Lower leg skin (tissue), 3 donors: ENCODE measurements at regions not wholly inside any gene's neighbourhood (a gene's known extent, or its start where the extent isn't known, plus 50 kb on each side); places are given as distances from the start of the nearest gene placed in this dataset.

Source experiments
- CTCF ChIP-seq, 3 donors: fragments of 450-650 bp; IDR thresholded peaks; one replicate each; pipeline ENCODE4 v1.5.1; 2016; ENCODE audit warnings: antibody characterized with exemption in 3 of 3, mild to moderate bottlenecking in 3 of 3, moderate library complexity in 2 of 3
- POLR2A ChIP-seq, 2 donors: fragments of 450-650 bp; IDR thresholded peaks; one replicate each; pipeline ENCODE4 v1.6.1; 2016 to 2017; ENCODE audit warnings: antibody characterized with exemption in 2 of 2, mild to moderate bottlenecking in 1 of 2, moderate library complexity in 1 of 2

GRCh38 chr22:26994801-26995200 lies 337.4 kb downstream of the MIAT start:
- no peak for TF ChIP-seq CTCF (IDR thresholded peaks at IDR 0.05)
- TF ChIP-seq POLR2A (IDR thresholded peaks at IDR 0.05), result no peak
